ENCODE measurements at regions not wholly inside any gene's neighbourhood (a gene's known extent, or its start where the extent isn't known, plus 50 kb on each side); places are given as distances from the start of the nearest gene placed in this dataset.

DNA sequence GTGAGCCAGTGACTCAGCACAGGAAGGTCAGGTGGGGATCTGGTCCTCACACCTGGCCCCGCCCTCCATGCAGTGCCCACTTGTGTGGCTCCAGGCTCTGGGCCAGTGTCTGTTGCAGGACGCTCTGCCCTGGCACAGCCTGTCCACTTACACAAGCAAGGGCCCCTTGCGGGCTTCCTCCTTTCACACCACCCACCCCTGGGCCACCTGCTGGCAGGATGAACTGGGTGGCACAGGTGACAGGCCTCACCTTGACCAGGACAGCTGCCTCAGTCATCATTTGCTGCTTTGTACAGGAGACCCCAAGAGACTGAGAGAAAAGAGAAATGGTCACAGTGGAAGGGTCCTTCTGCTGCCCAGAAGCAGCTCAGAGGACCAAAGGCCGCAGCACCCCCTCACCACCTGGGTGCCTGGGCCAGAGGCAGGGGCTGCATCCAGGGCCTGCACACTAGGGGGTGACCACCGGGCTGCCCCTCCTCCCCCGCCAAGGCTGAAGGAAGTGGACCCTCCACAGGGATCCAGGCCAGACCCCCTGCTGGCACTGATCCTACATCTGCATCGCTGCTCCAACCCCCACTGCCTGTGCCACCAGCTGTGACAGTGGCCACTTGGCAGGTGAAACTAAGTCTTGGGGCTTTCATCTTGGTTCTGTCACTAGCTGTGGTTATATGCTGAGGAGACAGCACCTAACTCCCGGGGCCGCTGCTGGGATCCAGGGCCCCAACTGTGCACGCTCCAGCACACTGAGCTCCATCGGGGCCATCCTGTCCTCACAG, 110.3 kb downstream of the TUBA3C start:
- DNase-seq (ENCODE audit: low spot score in 2 of 2): no peak
- TF ChIP-seq CTCF (IDR thresholded peaks at IDR 0.05) (no peak), POLR2A (IDR thresholded peaks at IDR 0.05) (no peak), EP300 (IDR thresholded peaks at IDR 0.05) (no peak)
- peaks cover 0 to 13% (median 0%) of the 10 kb centered on the region in 4 donors for H3K9me3 ChIP-seq
- H3K36me3 ChIP-seq: no peaks in the 10 kb centered on the region
- no peak overlapping the region for H3K4me3 ChIP-seq
- no peaks in the 10 kb centered on the region for H3K27me3 ChIP-seq
- H3K27ac ChIP-seq: no peak overlapping the region
- H3K4me1 ChIP-seq: no peaks in the 10 kb centered on the region
- 86 to 89% methylated on average over 7 to 11 of the region's 11 CpGs for WGBS, 2 donors

GRCh38 chr13:19070398-19070735, 111.3 kb downstream of the TUBA3C start:
- WGBS, 2 donors: 78 to 98% methylated on average over 5 to 6 of the region's 6 CpGs
- TF ChIP-seq CTCF (IDR thresholded peaks at IDR 0.05) (no peak), EP300 (IDR thresholded peaks at IDR 0.05) (no peak), POLR2A (IDR thresholded peaks at IDR 0.05) (no peak)
- Histone ChIP-seq H3K27me3 (no peaks in the 10 kb centered on the region), H3K27ac (no peak overlapping the region), H3K36me3 (no peaks in the 10 kb centered on the region), H3K4me3 (no peak overlapping the region), H3K4me1 (no peaks in the 10 kb centered on the region), H3K9me3 (peaks cover 0 to 13% (median 0%) of the 10 kb centered on the region in 4 donors)
- no peak for DNase-seq (ENCODE audit: low spot score in 2 of 2)

DNA sequence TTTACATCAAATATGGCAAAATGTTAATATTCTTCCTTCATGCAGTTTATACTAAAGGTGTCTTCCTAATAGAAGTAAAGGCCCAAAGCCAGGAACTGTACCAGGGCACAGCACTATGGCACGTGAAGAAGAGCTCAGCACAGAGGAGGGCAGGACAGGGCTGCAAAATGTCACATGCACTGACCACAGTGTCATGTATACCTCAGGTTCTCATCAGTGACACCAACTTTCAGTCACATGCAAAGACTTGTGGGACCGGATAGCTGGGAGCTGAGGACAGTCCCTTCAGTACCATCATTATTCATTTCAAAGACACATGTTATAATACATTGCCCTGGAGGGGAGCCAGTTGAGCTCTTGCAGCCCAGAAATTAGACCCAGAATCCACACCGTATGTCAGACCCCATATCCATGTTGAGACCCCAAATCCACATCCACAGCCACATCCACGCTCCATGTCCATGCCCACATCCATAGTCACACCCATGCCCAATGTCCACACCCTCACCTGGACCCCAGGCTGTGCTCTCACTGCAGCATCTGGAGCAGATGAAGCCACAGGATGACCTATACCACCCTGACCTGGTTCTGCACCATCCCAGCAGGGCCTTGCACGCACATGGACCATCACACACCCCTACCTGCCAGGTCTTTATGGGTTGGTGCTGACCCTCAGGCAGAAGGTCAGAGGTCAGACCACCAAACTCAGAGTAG, 111.8 kb downstream of the TUBA3C start:
- no peak for TF ChIP-seq POLR2A (IDR thresholded peaks at IDR 0.05)
- TF ChIP-seq CTCF (IDR thresholded peaks at IDR 0.05): no peak
- TF ChIP-seq EP300 (IDR thresholded peaks at IDR 0.05): no peak
- no peak overlapping the region for H3K27ac ChIP-seq
- no peaks in the 10 kb centered on the region for H3K4me1 ChIP-seq
- no peak overlapping the region for H3K4me3 ChIP-seq
- 67 to 71% methylated on average over 5 of the region's 5 CpGs for WGBS, 2 donors
- H3K9me3 ChIP-seq: peaks cover 0 to 13% (median 0%) of the 10 kb centered on the region in 4 donors
- no peak for DNase-seq (ENCODE audit: low spot score in 2 of 2)
- H3K36me3 ChIP-seq: no peaks in the 10 kb centered on the region
- H3K27me3 ChIP-seq: no peaks in the 10 kb centered on the region

DNA sequence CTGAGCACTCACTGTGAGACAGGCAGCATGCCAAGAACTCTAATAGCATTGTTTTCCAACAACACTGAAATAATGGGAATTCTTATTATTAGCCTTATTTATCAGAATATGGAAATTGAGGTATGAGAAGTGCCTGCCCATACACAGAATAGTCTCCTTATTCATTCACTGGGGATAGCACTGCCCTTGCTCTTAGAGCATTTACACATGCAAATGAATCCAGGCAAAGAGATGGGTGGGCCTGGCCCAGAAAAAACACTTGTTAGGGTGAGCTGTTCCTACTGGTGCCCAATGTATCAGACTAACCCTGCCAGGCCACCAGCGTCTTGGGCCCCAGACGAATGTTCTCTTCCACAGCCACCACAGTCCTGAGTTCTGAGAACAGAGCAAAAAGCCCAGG, 112.9 kb downstream of the TUBA3C start:
- 64 to 78% methylated on average over 2 of the region's 2 CpGs for WGBS, 2 donors
- Histone ChIP-seq H3K27me3 (no peaks in the 10 kb centered on the region), H3K27ac (no peak overlapping the region), H3K36me3 (no peaks in the 10 kb centered on the region), H3K4me3 (no peak overlapping the region), H3K9me3 (peaks cover 0 to 21% (median 0%) of the 10 kb centered on the region in 4 donors), H3K4me1 (no peaks in the 10 kb centered on the region)
- TF ChIP-seq POLR2A (IDR thresholded peaks at IDR 0.05) (no peak), CTCF (IDR thresholded peaks at IDR 0.05) (no peak), EP300 (IDR thresholded peaks at IDR 0.05) (no peak)
- DNase-seq (ENCODE audit: low spot score in 2 of 2): no peak

GRCh38 chr13:19067767-19068166, 113.9 kb downstream of the TUBA3C start:
- Histone ChIP-seq H3K27me3 (no peaks in the 10 kb centered on the region), H3K36me3 (no peaks in the 10 kb centered on the region), H3K4me3 (no peak overlapping the region), H3K9me3 (peaks cover 0 to 24% (median 0%) of the 10 kb centered on the region in 4 donors), H3K4me1 (no peaks in the 10 kb centered on the region), H3K27ac (no peak overlapping the region)
- WGBS, 2 donors: 95% methylated on average over 2 of the region's 2 CpGs
- TF ChIP-seq EP300 (IDR thresholded peaks at IDR 0.05) (no peak), POLR2A (IDR thresholded peaks at IDR 0.05) (no peak), CTCF (IDR thresholded peaks at IDR 0.05) (no peak)
- DNase-seq (ENCODE audit: low spot score in 2 of 2): no peak

Measured in tibial nerve (tissue), 4 donors.